GM12878 (cell line): ENCODE measurements at regions not wholly inside any gene's neighbourhood (a gene's known extent, or its start where the extent isn't known, plus 50 kb on each side); places are given as distances from the start of the nearest gene placed in this dataset.

ENCODE experiments used
- ATAC-seq: fragments of 200-7000 bp; cut with Tn5 transposase; 3 replicates; pipeline ENCODE4 v1.9.1; 2020; ENCODE audit warnings: mild to moderate bottlenecking, moderate library complexity
- BruUV-seq: library from RNA; stranded (reverse); fragments of 400-500 nt; replicated peaks from 2 replicates; lab custom pipeline; 2021; lab: Mats Ljungman, UMichigan
- CTCF ChIA-PET: fragments of 300-600 bp; sonication (Branson Sonifier 250); formaldehyde crosslinking; extraction: SDS; loops from one replicate; lab custom pipeline; 2021; ENCODE audit warnings: inconsistent platforms; lab: Yijun Ruan, JAX
- POLR2A ChIA-PET: fragments of 350-600 bp; formaldehyde crosslinking; extraction: SDS; loops from one replicate; lab custom pipeline; 2021; ENCODE audit warnings: inconsistent platforms; lab: Charles Lee
- RAD21 ChIA-PET: fragments of 300-600 bp; sonication (Branson Sonifier 250); formaldehyde crosslinking; loops from one replicate; lab custom pipeline; 2023; ENCODE audit warnings: antibody characterized with exemption; ENCODE audit not compliant: unreplicated experiment; lab: Charles Lee
- SMC1A ChIA-PET: fragments of 300-600 bp; sonication (Branson Sonifier 250); formaldehyde crosslinking; loops from one replicate; lab custom pipeline; 2023; ENCODE audit not compliant: unreplicated experiment, uncharacterized antibody; lab: Charles Lee
- DNase-seq: peaks from one replicate; pipeline ENCODE4 v3.0.0-alpha.2; 2011; ENCODE audit warnings: low read depth, low spot score
- FAIRE-seq: peaks from 3 replicates; lab custom pipeline; 2011; peaks lifted over from hg19 to GRCh38; lab: Jason Lieb, UNC
- H2AFZ ChIP-seq: 2 replicates; pipeline ENCODE4 v1.6.0; 2011; ENCODE audit warnings: low read depth, low read length, control low read depth; ENCODE audit not compliant: control insufficient read depth
- H3K27ac ChIP-seq: 2 replicates; pipeline ENCODE4 v1.5.1; 2011; ENCODE audit warnings: control low read depth; ENCODE audit not compliant: control insufficient read depth, insufficient read depth
- H3K27me3 ChIP-seq, 2 experiments: replicated peaks in 1 of 2; 2 replicates each; pipeline versions ENCODE4 v1.6.0 to v1.6.1; 2011; ENCODE audit warnings: low read length in 1 of 2; ENCODE audit not compliant: control insufficient read depth in 2 of 2, insufficient read depth in 2 of 2
- H3K36me3 ChIP-seq, 2 experiments: 2 replicates each; pipeline ENCODE4 v1.5.1; 2011; ENCODE audit warnings: low read length in 1 of 2; ENCODE audit not compliant: control insufficient read depth in 2 of 2, insufficient read depth in 2 of 2
- H3K4me1 ChIP-seq: 2 replicates; pipeline ENCODE4 v1.6.1; 2011; ENCODE audit warnings: mild to moderate bottlenecking, low read length, moderate library complexity, mixed read lengths; ENCODE audit not compliant: control insufficient read depth, insufficient read depth
- H3K4me2 ChIP-seq: 2 replicates; pipeline ENCODE4 v1.6.0; 2011; ENCODE audit warnings: control low read depth; ENCODE audit not compliant: control insufficient read depth, insufficient read depth
- H3K4me3 ChIP-seq: fragments of 200-600 bp; sonication (generic); 2 replicates; pipeline ENCODE4 v1.5.1; 2016
- H3K79me2 ChIP-seq: 2 replicates; pipeline ENCODE4 v1.6.0; 2011; ENCODE audit warnings: low read length; ENCODE audit not compliant: control insufficient read depth, insufficient read depth
- H3K9ac ChIP-seq: 2 replicates; pipeline ENCODE4 v1.8.0; 2011; ENCODE audit warnings: low read length, control low read depth, mixed read lengths; ENCODE audit not compliant: control insufficient read depth, insufficient read depth
- H3K9me3 ChIP-seq: replicated peaks from 3 replicates; pipeline ENCODE4 v1.5.1; 2011; ENCODE audit warnings: mild to moderate bottlenecking, low read length; ENCODE audit not compliant: control insufficient read depth, insufficient read depth
- H4K20me1 ChIP-seq: 2 replicates; pipeline ENCODE4 v1.6.0; 2011; ENCODE audit not compliant: control insufficient read depth, insufficient read depth
- CEBPZ ChIP-seq: fragments of 150-350 bp; IDR thresholded peaks from 2 replicates; pipeline ENCODE4 v1.6.1; 2016; ENCODE audit warnings: low read depth, low read length
- EGR1 ChIP-seq, 2 experiments: IDR thresholded peaks; 1 replicate in 1 of 2; 2 replicates in 1 of 2; pipeline ENCODE4 v1.6.1; 2011 to 2012; ENCODE audit warnings: low read depth in 2 of 2, low read length in 2 of 2, borderline replicate concordance in 1 of 2, mild to moderate bottlenecking in 1 of 2, moderate library complexity in 1 of 2
- PML ChIP-seq: IDR thresholded peaks from 2 replicates; pipeline ENCODE4 v1.6.1; 2012; ENCODE audit warnings: low read length, inconsistent platforms
- SUPT20H ChIP-seq: IDR thresholded peaks from 2 replicates; pipeline ENCODE4 v1.6.1; 2011; ENCODE audit warnings: low read depth, mild to moderate bottlenecking, low read length, moderate library complexity, borderline replicate concordance; ENCODE audit not compliant: control insufficient read depth
- WGBS: methylation state at CpG from one replicate; pipeline ENCODE4 v1.1.6; 2016; ENCODE audit warnings: low lambda C conversion rate; ENCODE audit not compliant: insufficient replicate concordance, insufficient coverage; ENCODE audit errors: missing lambda C conversion rate; 5-methylcytosine and 5-hydroxymethylcytosine counted together
- in situ Hi-C: fragments of 300-500 bp; cut with MboI; formaldehyde crosslinking; loops from 9 replicates; pipeline ENCODE4 v1.14.3; 2018; ENCODE audit warnings: mixed read lengths
- intact Hi-C: fragments of 100-400 bp; cut with micrococcal nuclease; formaldehyde crosslinking; loops from one replicate; pipeline ENCODE4 v1.14.2; 2022; ENCODE audit not compliant: unreplicated experiment
- TF ChIP-seq, protein P1 (sequence below): IDR thresholded peaks from 2 replicates; pipeline ENCODE4 v1.6.1; 2011; ENCODE audit warnings: low read depth, mild to moderate bottlenecking, low read length, moderate library complexity, borderline replicate concordance; ENCODE audit errors: extremely low read depth
- TF ChIP-seq, protein P2 (sequence below): fragments of 450-650 bp; IDR thresholded peaks from 2 replicates; pipeline ENCODE4 v1.6.1; 2016; ENCODE audit warnings: mild to moderate bottlenecking

DNA sequence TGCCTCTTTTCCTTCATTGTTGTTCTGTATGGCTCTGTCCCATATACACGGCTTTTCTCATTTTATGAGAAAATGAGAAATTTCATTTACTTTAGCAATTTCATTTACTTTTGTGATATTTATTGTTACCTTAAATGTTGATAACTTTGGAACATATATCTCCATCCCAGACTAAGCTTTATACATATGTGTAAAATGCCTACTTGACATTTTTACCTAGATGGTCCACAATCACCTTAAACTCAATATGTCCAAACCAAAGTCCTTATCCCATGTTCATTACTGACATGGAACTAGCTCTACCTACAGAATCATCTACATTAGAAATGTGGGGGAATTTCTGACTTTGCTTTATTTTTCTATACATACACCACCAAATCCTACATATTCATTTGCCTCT is 590.5 kb upstream of the CT83 start:
- WGBS: 50% methylated on average over 1 of the region's 1 CpG
- SMC1A ChIA-PET: no interaction called here
- in situ Hi-C loops: no loop called here

DNA sequence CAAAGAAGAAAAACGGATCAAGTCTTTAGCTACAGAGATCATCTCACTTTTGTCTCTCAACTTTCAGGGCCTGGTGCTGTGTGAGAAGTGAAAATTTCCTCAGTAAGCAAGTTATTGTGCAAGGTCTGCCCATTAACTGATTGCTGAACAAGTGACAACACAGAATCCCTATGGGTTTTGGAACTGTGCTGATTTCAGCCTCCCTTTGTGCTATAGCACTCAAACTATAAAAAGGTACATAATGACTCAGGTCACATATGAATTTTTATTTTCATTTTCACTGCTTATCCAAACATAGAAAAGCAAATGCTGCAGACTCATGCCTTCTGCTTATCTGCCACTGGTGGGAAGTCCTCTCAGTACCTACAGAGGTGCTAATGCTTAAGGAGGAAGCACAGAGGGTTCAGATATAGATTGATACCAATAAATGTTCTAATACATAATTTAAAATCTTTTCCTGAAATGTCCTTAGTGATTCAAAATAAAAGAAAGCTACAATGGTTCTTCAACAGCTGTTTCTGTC is 576.2 kb upstream of the CT83 start:
- Histone ChIP-seq H2AFZ (no peak overlapping the region), H3K36me3 (no peaks in the 10 kb centered on the region), H3K27me3 (no peaks in the 10 kb centered on the region), H3K9ac (no peak overlapping the region), H3K4me2 (no peak overlapping the region), H3K9me3 (no peaks in the 10 kb centered on the region), H3K4me3 (no peak overlapping the region), H3K79me2 (no peaks in the 10 kb centered on the region), H3K27ac (no peak overlapping the region), H4K20me1 (no peaks in the 10 kb centered on the region), H3K4me1 (no peaks in the 10 kb centered on the region)
- no peak for TF ChIP-seq SUPT20H
- TF ChIP-seq PML: no peak
- TF ChIP-seq CEBPZ: no peak
- POLR2A ChIA-PET: no interaction called here
- no peak for FAIRE-seq
- BruUV-seq: no TSS peak
- CTCF ChIA-PET: no interaction called here
- intact Hi-C loops: no loop called here
- WGBS: 0% methylated on average over 1 of the region's 1 CpG
- RAD21 ChIA-PET: no interaction called here
- SMC1A ChIA-PET: interaction anchor here (0.6 to 2.6 kb wide), 5 partner anchors 10 to 470 kb away, joined by 3 to 6 read pairs (median 4); no protein-coding TSS in a partner anchor
- ATAC-seq: no peak
- in situ Hi-C loops: loop anchor here (10.0 kb wide), 1 partner anchor 64 kb away; no protein-coding TSS in a partner anchor
- DNase-seq: no peak

More for the DNA sequence above, 590.5 kb upstream of the CT83 start:
- ChIA-PET POLR2A (no interaction called here), CTCF (no interaction called here), RAD21 (no interaction called here)
- intact Hi-C loops: no loop called here
- no peaks in the 10 kb centered on the region for H4K20me1 ChIP-seq
- FAIRE-seq: no peak
- no peaks in the 10 kb centered on the region for H3K36me3 ChIP-seq
- no peak for DNase-seq
- no TSS peak for BruUV-seq
- no peaks in the 10 kb centered on the region for H3K9me3 ChIP-seq
- no peak overlapping the region for H2AFZ ChIP-seq
- ATAC-seq: no peak
- no peaks in the 10 kb centered on the region for H3K4me1 ChIP-seq
- H3K4me2 ChIP-seq: no peak overlapping the region
- no peaks in the 10 kb centered on the region for H3K79me2 ChIP-seq
- TF ChIP-seq EGR1 (IDR thresholded peaks at IDR 0.05; ENCODE audit: borderline replicate concordance in 1 of 2, low read depth in 2 of 2, low read length in 2 of 2): no peak
- TF ChIP-seq, protein P1, sequence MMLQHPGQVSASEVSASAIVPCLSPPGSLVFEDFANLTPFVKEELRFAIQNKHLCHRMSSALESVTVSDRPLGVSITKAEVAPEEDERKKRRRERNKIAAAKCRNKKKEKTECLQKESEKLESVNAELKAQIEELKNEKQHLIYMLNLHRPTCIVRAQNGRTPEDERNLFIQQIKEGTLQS: no peak
- TF ChIP-seq, protein P2, sequence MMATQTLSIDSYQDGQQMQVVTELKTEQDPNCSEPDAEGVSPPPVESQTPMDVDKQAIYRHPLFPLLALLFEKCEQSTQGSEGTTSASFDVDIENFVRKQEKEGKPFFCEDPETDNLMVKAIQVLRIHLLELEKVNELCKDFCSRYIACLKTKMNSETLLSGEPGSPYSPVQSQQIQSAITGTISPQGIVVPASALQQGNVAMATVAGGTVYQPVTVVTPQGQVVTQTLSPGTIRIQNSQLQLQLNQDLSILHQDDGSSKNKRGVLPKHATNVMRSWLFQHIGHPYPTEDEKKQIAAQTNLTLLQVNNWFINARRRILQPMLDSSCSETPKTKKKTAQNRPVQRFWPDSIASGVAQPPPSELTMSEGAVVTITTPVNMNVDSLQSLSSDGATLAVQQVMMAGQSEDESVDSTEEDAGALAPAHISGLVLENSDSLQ: no peak
- H3K27me3 ChIP-seq: no peaks in the 10 kb centered on the region
- no peak overlapping the region for H3K4me3 ChIP-seq
- no peak overlapping the region for H3K27ac ChIP-seq
- no peak overlapping the region for H3K9ac ChIP-seq
